CD14-positive monocyte (primary cell): ENCODE measurements at regions not wholly inside any gene's neighbourhood (a gene's known extent, or its start where the extent isn't known, plus 50 kb on each side); places are given as distances from the start of the nearest gene placed in this dataset.

Experiments used
- DNase-seq, 3 donors: peaks; one replicate each; pipeline ENCODE4 v3.0.0-alpha.2; 2011 to 2022
- H2AFZ ChIP-seq: 2 replicates; pipeline ENCODE4 v1.6.0; 2012; ENCODE audit warnings: mild to moderate bottlenecking, low read depth, low read length, inconsistent platforms; ENCODE audit not compliant: insufficient read depth, poor library complexity, severe bottlenecking
- H3K27ac ChIP-seq, 2 donors: 1 replicate in 1 of 2; 2 replicates in 1 of 2; pipeline ENCODE4 v1.5.1; 2012 to 2013; ENCODE audit warnings: low read length in 2 of 2, control low read depth in 1 of 2, inconsistent platforms in 1 of 2, low read depth in 1 of 2, mild to moderate bottlenecking in 1 of 2
- H3K27me3 ChIP-seq, 2 donors: one replicate each; pipeline versions ENCODE4 v1.6.0 to v1.6.1; 2011 to 2013; ENCODE audit warnings: low read length in 2 of 2; ENCODE audit not compliant: control insufficient read depth in 2 of 2, insufficient read depth in 2 of 2
- H3K36me3 ChIP-seq, 2 donors: replicated peaks in 1 of 2; 1 replicate in 1 of 2; 2 replicates in 1 of 2; pipeline versions ENCODE4 v1.5.1 to v1.6.1; 2012 to 2013; ENCODE audit warnings: low read length in 2 of 2, control low read depth in 1 of 2, inconsistent platforms in 1 of 2, mild to moderate bottlenecking in 1 of 2; ENCODE audit not compliant: insufficient read depth in 2 of 2, control insufficient read depth in 1 of 2
- H3K4me1 ChIP-seq, 2 donors: 1 replicate in 1 of 2; 2 replicates in 1 of 2; pipeline versions ENCODE4 v1.5.1 to v1.6.1; 2012 to 2013; ENCODE audit warnings: low read length in 2 of 2, control low read depth in 1 of 2, inconsistent platforms in 1 of 2, mild to moderate bottlenecking in 1 of 2, moderate library complexity in 1 of 2; ENCODE audit not compliant: insufficient read depth in 2 of 2, control insufficient read depth in 1 of 2
- H3K4me2 ChIP-seq: replicated peaks from 2 replicates; pipeline ENCODE3; 2012; ENCODE audit warnings: low read length, moderate library complexity, mild to moderate bottlenecking; ENCODE audit not compliant: poor library complexity, severe bottlenecking; ENCODE audit errors: extremely low read depth
- H3K4me3 ChIP-seq, 3 experiments: fragments of 200-600 bp in 1 of 3; sonication (generic) in 1 of 3; replicated peaks in 1 of 3; 1 replicate in 2 of 3; 2 replicates in 1 of 3; pipeline ENCODE4 v1.5.1; 2011 to 2013; ENCODE audit warnings: low read length in 3 of 3, mild to moderate bottlenecking in 3 of 3, control low read depth in 2 of 3, low read depth in 2 of 3, inconsistent platforms in 1 of 3, moderate library complexity in 1 of 3
- H3K79me2 ChIP-seq: 2 replicates; pipeline ENCODE4 v1.6.0; 2012; ENCODE audit warnings: mild to moderate bottlenecking, control low read depth, inconsistent platforms, low read length, moderate library complexity; ENCODE audit not compliant: insufficient read depth
- H3K9ac ChIP-seq: 2 replicates; pipeline ENCODE4 v1.6.0; 2017; ENCODE audit warnings: low read length, mild to moderate bottlenecking; ENCODE audit not compliant: insufficient read depth, poor library complexity, severe bottlenecking
- H3K9me3 ChIP-seq, 2 donors: replicated peaks in 1 of 2; 1 replicate in 1 of 2; 2 replicates in 1 of 2; pipeline versions ENCODE4 v1.5.1 to v1.6.1; 2012 to 2013; ENCODE audit warnings: low read length in 2 of 2, control low read depth in 1 of 2; ENCODE audit not compliant: control insufficient read depth in 1 of 2, insufficient read depth in 1 of 2
- H4K20me1 ChIP-seq: 2 replicates; pipeline ENCODE4 v1.6.0; 2012; ENCODE audit warnings: mild to moderate bottlenecking, low read length, control low read depth, moderate library complexity; ENCODE audit not compliant: insufficient read depth
- H3K27ac Mint-ChIP-seq, 7 donors: one replicate each; pipeline ENCODE4 v1.8.0; 2020; ENCODE audit warnings: mild to moderate bottlenecking in 7 of 7, mixed read lengths in 7 of 7, moderate library complexity in 6 of 7, inconsistent platforms in 2 of 7
- H3K27me3 Mint-ChIP-seq, 3 donors: one replicate each; pipeline ENCODE4 v1.8.0; 2021 to 2022; ENCODE audit warnings: low read depth in 3 of 3, mild to moderate bottlenecking in 3 of 3, mixed read lengths in 3 of 3, moderate library complexity in 3 of 3, inconsistent platforms in 1 of 3
- H3K36me3 Mint-ChIP-seq, 2 donors: one replicate each; pipeline ENCODE4 v1.8.0; 2020; ENCODE audit warnings: mixed read lengths in 2 of 2, inconsistent platforms in 1 of 2, mild to moderate bottlenecking in 1 of 2
- H3K4me1 Mint-ChIP-seq: one replicate; pipeline ENCODE4 v1.8.0; 2020; ENCODE audit warnings: mild to moderate bottlenecking, mixed read lengths
- H3K4me3 Mint-ChIP-seq, 2 donors: one replicate each; pipeline ENCODE4 v1.8.0; 2020; ENCODE audit warnings: mild to moderate bottlenecking in 2 of 2, mixed read lengths in 2 of 2, moderate library complexity in 1 of 2
- H3K9me3 Mint-ChIP-seq, 7 donors: one replicate each; pipeline ENCODE4 v1.8.0; 2020 to 2022; ENCODE audit warnings: mixed read lengths in 7 of 7, mild to moderate bottlenecking in 6 of 7, moderate library complexity in 6 of 7, inconsistent platforms in 2 of 7
- CTCF ChIP-seq: fragments of 200-600 bp; IDR thresholded peaks from one replicate; pipeline ENCODE4 v1.8.0; 2022; ENCODE audit warnings: antibody characterized with exemption, mild to moderate bottlenecking
- WGBS: methylation state at CpG from one replicate; pipeline ENCODE4 v1.1.5; 2013; ENCODE audit warnings: missing lambda C conversion rate; ENCODE audit not compliant: insufficient coverage; 5-methylcytosine and 5-hydroxymethylcytosine counted together
- intact Hi-C, 2 donors: fragments of 100-400 bp; cut with micrococcal nuclease; formaldehyde crosslinking; loops; one replicate each; pipeline versions ENCODE4 v1.15.0 to v1.15.1; 2023

DNA sequence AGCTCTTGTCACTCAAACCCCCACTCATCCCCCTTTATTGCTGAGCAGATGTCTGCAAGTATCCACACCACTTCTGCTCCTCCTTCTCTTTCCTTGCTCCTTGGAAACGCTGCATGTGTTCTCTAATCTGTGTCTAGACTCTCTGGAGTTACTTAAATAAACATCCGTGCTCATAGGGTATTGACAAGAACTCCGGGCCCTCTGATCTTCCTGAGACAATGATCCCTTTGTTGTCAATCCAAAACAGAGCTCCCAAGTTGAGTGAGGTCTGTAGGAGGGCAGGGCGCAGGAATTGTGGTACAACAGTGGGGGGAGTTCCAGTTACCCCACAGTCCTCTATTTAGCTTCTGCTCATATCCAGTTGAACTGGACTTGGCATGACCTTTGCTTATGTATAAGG lies 489.0 kb downstream of the SNAPC1 start:
- no peaks in the 10 kb centered on the region for H3K9me3 ChIP-seq
- no peak for DNase-seq
- intact Hi-C loops: no loop called here
- no peaks in the 10 kb centered on the region for H4K20me1 ChIP-seq
- H3K27ac Mint-ChIP-seq: no peak overlapping the region
- no peaks in the 10 kb centered on the region for H3K36me3 ChIP-seq
- no peak overlapping the region for H3K4me2 ChIP-seq
- 67% methylated on average over 1 of the region's 4 CpGs for WGBS
- TF ChIP-seq CTCF: no peak
- no peaks in the 10 kb centered on the region for H3K27me3 ChIP-seq
- no peaks in the 10 kb centered on the region for H3K4me1 Mint-ChIP-seq
- peaks cover 0 to 2% (median 0%) of the 10 kb centered on the region in 3 donors for H3K27me3 Mint-ChIP-seq
- peaks cover 0 to 4% (median 2%) of the 10 kb centered on the region in 7 donors for H3K9me3 Mint-ChIP-seq
- H2AFZ ChIP-seq: no peak overlapping the region
- H3K4me3 Mint-ChIP-seq: no peak overlapping the region
- no peaks in the 10 kb centered on the region for H3K79me2 ChIP-seq
- no peaks in the 10 kb centered on the region for H3K4me1 ChIP-seq
- H3K4me3 ChIP-seq: no peak overlapping the region
- H3K9ac ChIP-seq: no peak overlapping the region
- H3K36me3 Mint-ChIP-seq: no peaks in the 10 kb centered on the region
- no peak overlapping the region for H3K27ac ChIP-seq

DNA sequence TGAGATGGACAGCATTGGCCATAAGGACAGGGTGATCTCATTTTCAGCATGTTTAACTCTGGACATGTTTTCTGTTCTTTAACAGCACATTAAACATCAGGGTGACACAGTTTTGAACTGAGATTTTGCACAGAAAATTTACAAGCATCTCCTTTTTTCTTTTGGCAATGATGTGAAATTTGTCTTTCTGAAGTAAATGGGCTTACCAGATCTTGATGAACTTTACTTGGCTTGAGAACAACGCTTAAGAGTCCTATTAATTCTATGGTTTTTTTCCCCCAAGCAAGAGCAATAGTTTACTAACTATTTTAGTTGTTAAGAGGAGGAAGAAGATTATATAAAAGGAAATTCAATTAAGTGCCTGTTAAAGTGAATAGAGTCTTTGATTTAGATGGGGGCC lies 491.0 kb downstream of the SNAPC1 start:
- Histone ChIP-seq H2AFZ (no peak overlapping the region), H3K4me1 (no peaks in the 10 kb centered on the region), H3K27ac (no peak overlapping the region), H3K4me3 (no peak overlapping the region), H3K79me2 (no peaks in the 10 kb centered on the region), H3K27me3 (no peaks in the 10 kb centered on the region), H3K9me3 (no peaks in the 10 kb centered on the region), H3K36me3 (no peaks in the 10 kb centered on the region), H4K20me1 (no peaks in the 10 kb centered on the region), H3K9ac (no peak overlapping the region), H3K4me2 (no peak overlapping the region)
- Mint-ChIP-seq H3K27me3 (peaks cover 0 to 2% (median 0%) of the 10 kb centered on the region in 3 donors), H3K4me1 (no peaks in the 10 kb centered on the region), H3K27ac (no peak overlapping the region), H3K4me3 (no peak overlapping the region), H3K9me3 (peaks cover 0 to 4% (median 2%) of the 10 kb centered on the region in 7 donors), H3K36me3 (no peaks in the 10 kb centered on the region)
- no peak for TF ChIP-seq CTCF
- no CpG with 5 or more reads among the region's 1 CpG for WGBS
- intact Hi-C loops: no loop called here
- DNase-seq: no peak
